ENCODE measurements at regions not wholly inside any gene's neighbourhood (a gene's known extent, or its start where the extent isn't known, plus 50 kb on each side); places are given as distances from the start of the nearest gene placed in this dataset.

DNA sequence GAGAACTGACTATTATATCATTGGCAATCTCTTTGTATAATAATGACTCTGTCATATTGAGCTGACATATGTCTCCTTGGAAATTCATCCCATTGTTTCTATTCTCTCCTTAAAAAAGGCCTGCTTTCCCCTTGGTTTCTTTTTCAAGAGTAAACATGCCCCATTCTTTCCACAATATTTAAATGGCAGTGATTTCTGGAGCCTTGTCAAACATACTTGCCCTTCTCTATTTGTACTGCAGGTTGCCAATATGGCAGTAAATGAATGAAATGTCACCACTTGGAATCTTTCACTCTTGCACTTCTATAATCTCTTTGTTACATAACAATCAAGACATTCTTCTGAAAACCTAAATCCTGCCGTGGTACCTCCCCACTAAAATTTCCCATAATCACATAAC is 1265.1 kb upstream of the CDH8 start:
- Histone ChIP-seq H3K27ac (no peak overlapping the region), H3K9me3 (ENCODE audit: low read depth) (no peaks in the 10 kb centered on the region), H3K27me3 (no peaks in the 10 kb centered on the region), H3K4me2 (no peak overlapping the region), H3K36me3 (replicated peaks; ENCODE audit: insufficient read depth, low read depth) (no peaks in the 10 kb centered on the region), H3K9me2 (replicated peaks; ENCODE audit: insufficient read depth) (no peaks in the 10 kb centered on the region), H3K4me3 (no peak overlapping the region), H3K4me1 (ENCODE audit: insufficient read depth) (no peaks in the 10 kb centered on the region), H3K79me2 (no peaks in the 10 kb centered on the region), H4K20me1 (ENCODE audit: insufficient read depth, poor library complexity, severe bottlenecking) (no peaks in the 10 kb centered on the region), H2AFZ (no peak overlapping the region)
- no peak for DNase-seq (ENCODE audit: low spot score)
- no peak for TF ChIP-seq EZH2phosphoT487 (IDR thresholded peaks at IDR 0.05; ENCODE audit: low read depth, severe bottlenecking, unreplicated experiment)
- TF ChIP-seq, protein P1, sequence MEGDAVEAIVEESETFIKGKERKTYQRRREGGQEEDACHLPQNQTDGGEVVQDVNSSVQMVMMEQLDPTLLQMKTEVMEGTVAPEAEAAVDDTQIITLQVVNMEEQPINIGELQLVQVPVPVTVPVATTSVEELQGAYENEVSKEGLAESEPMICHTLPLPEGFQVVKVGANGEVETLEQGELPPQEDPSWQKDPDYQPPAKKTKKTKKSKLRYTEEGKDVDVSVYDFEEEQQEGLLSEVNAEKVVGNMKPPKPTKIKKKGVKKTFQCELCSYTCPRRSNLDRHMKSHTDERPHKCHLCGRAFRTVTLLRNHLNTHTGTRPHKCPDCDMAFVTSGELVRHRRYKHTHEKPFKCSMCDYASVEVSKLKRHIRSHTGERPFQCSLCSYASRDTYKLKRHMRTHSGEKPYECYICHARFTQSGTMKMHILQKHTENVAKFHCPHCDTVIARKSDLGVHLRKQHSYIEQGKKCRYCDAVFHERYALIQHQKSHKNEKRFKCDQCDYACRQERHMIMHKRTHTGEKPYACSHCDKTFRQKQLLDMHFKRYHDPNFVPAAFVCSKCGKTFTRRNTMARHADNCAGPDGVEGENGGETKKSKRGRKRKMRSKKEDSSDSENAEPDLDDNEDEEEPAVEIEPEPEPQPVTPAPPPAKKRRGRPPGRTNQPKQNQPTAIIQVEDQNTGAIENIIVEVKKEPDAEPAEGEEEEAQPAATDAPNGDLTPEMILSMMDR (IDR thresholded peaks at IDR 0.05; ENCODE audit: poor library complexity): no peak
- no peak for TF ChIP-seq EZH2 (IDR thresholded peaks at IDR 0.05; ENCODE audit: borderline replicate concordance)
- 81% methylated on average over 1 of the region's 1 CpG for WGBS (ENCODE audit: low lambda C conversion rate, missing lambda C conversion rate)

GRCh38 chr16:63298993-63299392 is 1262.8 kb upstream of the CDH8 start:
- WGBS (ENCODE audit: low lambda C conversion rate, missing lambda C conversion rate): 58% methylated on average over 1 of the region's 1 CpG
- Histone ChIP-seq H3K36me3 (replicated peaks; ENCODE audit: insufficient read depth, low read depth) (no peaks in the 10 kb centered on the region), H3K4me2 (no peak overlapping the region), H2AFZ (no peak overlapping the region), H3K9me2 (replicated peaks; ENCODE audit: insufficient read depth) (no peaks in the 10 kb centered on the region), H3K27ac (no peak overlapping the region), H3K4me1 (ENCODE audit: insufficient read depth) (no peaks in the 10 kb centered on the region), H4K20me1 (ENCODE audit: insufficient read depth, poor library complexity, severe bottlenecking) (no peaks in the 10 kb centered on the region), H3K27me3 (no peaks in the 10 kb centered on the region), H3K9me3 (ENCODE audit: low read depth) (no peaks in the 10 kb centered on the region), H3K79me2 (no peaks in the 10 kb centered on the region), H3K4me3 (no peak overlapping the region)
- no peak for DNase-seq (ENCODE audit: low spot score)
- TF ChIP-seq EZH2 (IDR thresholded peaks at IDR 0.05; ENCODE audit: borderline replicate concordance): no peak
- TF ChIP-seq EZH2phosphoT487 (IDR thresholded peaks at IDR 0.05; ENCODE audit: low read depth, severe bottlenecking, unreplicated experiment): no peak
- TF ChIP-seq, protein P1 (IDR thresholded peaks at IDR 0.05; ENCODE audit: poor library complexity): no peak

GRCh38 chr16:63292036-63292435 is 1255.8 kb upstream of the CDH8 start:
- H3K27me3 ChIP-seq: no peaks in the 10 kb centered on the region
- no peaks in the 10 kb centered on the region for H4K20me1 ChIP-seq (ENCODE audit: insufficient read depth, poor library complexity, severe bottlenecking)
- no peak overlapping the region for H3K4me2 ChIP-seq
- H3K4me1 ChIP-seq (ENCODE audit: insufficient read depth): no peaks in the 10 kb centered on the region
- H3K27ac ChIP-seq: no peak overlapping the region
- no peaks in the 10 kb centered on the region for H3K36me3 ChIP-seq (replicated peaks; ENCODE audit: insufficient read depth, low read depth)
- DNase-seq (ENCODE audit: low spot score): no peak
- H3K9me3 ChIP-seq (ENCODE audit: low read depth): no peaks in the 10 kb centered on the region
- H3K79me2 ChIP-seq: no peaks in the 10 kb centered on the region
- H2AFZ ChIP-seq: no peak overlapping the region
- H3K4me3 ChIP-seq: no peak overlapping the region
- TF ChIP-seq EZH2phosphoT487 (IDR thresholded peaks at IDR 0.05; ENCODE audit: low read depth, severe bottlenecking, unreplicated experiment): no peak
- WGBS (ENCODE audit: low lambda C conversion rate, missing lambda C conversion rate): 90% methylated on average over 11 of the region's 11 CpGs
- H3K9me2 ChIP-seq (replicated peaks; ENCODE audit: insufficient read depth): no peaks in the 10 kb centered on the region

- TF ChIP-seq EZH2 (IDR thresholded peaks at IDR 0.05; ENCODE audit: borderline replicate concordance): no peak
- no peak for TF ChIP-seq EZH2phosphoT487 (IDR thresholded peaks at IDR 0.05; ENCODE audit: low read depth, severe bottlenecking, unreplicated experiment)
- TF ChIP-seq, protein P1 (IDR thresholded peaks at IDR 0.05; ENCODE audit: poor library complexity): peak; percentile 98
- H3K9me3 ChIP-seq (ENCODE audit: low read depth): no peaks in the 10 kb centered on the region
- H2AFZ ChIP-seq: no peak overlapping the region
- DNase-seq (ENCODE audit: low spot score): peak; percentile 74
- no peaks in the 10 kb centered on the region for H3K79me2 ChIP-seq
- no peak overlapping the region for H3K4me2 ChIP-seq
- no peaks in the 10 kb centered on the region for H3K36me3 ChIP-seq (replicated peaks; ENCODE audit: insufficient read depth, low read depth)
- H3K9me2 ChIP-seq (replicated peaks; ENCODE audit: insufficient read depth): no peaks in the 10 kb centered on the region
- no peak overlapping the region for H3K27ac ChIP-seq
- no peaks in the 10 kb centered on the region for H3K27me3 ChIP-seq
- WGBS (ENCODE audit: low lambda C conversion rate, missing lambda C conversion rate): 48% methylated on average over 16 of the region's 16 CpGs
- no peaks in the 10 kb centered on the region for H4K20me1 ChIP-seq (ENCODE audit: insufficient read depth, poor library complexity, severe bottlenecking)
- no peaks in the 10 kb centered on the region for H3K4me1 ChIP-seq (ENCODE audit: insufficient read depth)
- H3K4me3 ChIP-seq: no peak overlapping the region
Measured at GRCh38 chr16:63289834-63290460, 1253.7 kb upstream of the CDH8 start.
